Right atrium auricular region (tissue), 2 donors: ENCODE measurements at regions not wholly inside any gene's neighbourhood (a gene's known extent, or its start where the extent isn't known, plus 50 kb on each side); places are given as distances from the start of the nearest gene placed in this dataset.
"Not testable (repeated sequence)": the region's sequence is repeated elsewhere in the genome, so short reads cannot be mapped to it uniquely, and the experiment has no call there.

Source experiments
- DNase-seq: peaks from one replicate; pipeline ENCODE4 v3.0.0-alpha.2; 2019; ENCODE audit warnings: low spot score
- H3K27ac ChIP-seq, 2 donors: fragments of 200-600 bp; sonication (generic); 1 replicate in 1 of 2; 2 replicates in 1 of 2; pipeline ENCODE4 v1.5.1; 2016 to 2019
- H3K27me3 ChIP-seq, 2 donors: fragments of 200-600 bp; sonication (generic); one replicate each; pipeline versions ENCODE4 v1.5.1 to v1.6.0; 2017 to 2019
- H3K36me3 ChIP-seq: fragments of 200-600 bp; sonication (generic); one replicate; pipeline ENCODE4 v1.5.1; 2016
- H3K4me1 ChIP-seq, 2 donors: fragments of 200-600 bp; sonication (generic); one replicate each; pipeline versions ENCODE4 v1.5.1 to v1.6.0; 2017 to 2019
- H3K4me3 ChIP-seq, 2 donors: fragments of 200-600 bp; sonication (generic); 1 replicate in 1 of 2; 2 replicates in 1 of 2; pipeline ENCODE4 v1.5.1; 2017 to 2019; ENCODE audit warnings: mild to moderate bottlenecking in 1 of 2, moderate library complexity in 1 of 2
- H3K9me3 ChIP-seq, 2 donors: fragments of 200-600 bp; sonication (generic); one replicate each; pipeline ENCODE4 v1.5.1; 2019
- CTCF ChIP-seq, 2 donors: fragments of 200-600 bp; sonication (generic); IDR thresholded peaks; one replicate each; pipeline ENCODE4 v1.5.1; 2019; ENCODE audit warnings: antibody characterized with exemption in 2 of 2

- no peak overlapping the region for H3K27ac ChIP-seq
- no peaks in the 10 kb centered on the region for H3K4me1 ChIP-seq
- no peaks in the 10 kb centered on the region for H3K27me3 ChIP-seq
- no peak overlapping the region for H3K4me3 ChIP-seq
- DNase-seq = no peak
- H3K9me3 ChIP-seq = no peaks in the 10 kb centered on the region
- no peak for TF ChIP-seq CTCF (IDR thresholded peaks at IDR 0.05)
- H3K36me3 ChIP-seq = no peaks in the 10 kb centered on the region
These were observed 724.3 kb upstream of the SLITRK1 start for GRCh38 chr13:84606616-84607015.

- DNase-seq = no peak
- no peak for TF ChIP-seq CTCF (IDR thresholded peaks at IDR 0.05)
- Histone ChIP-seq H3K36me3 (no peaks in the 10 kb centered on the region), H3K27me3 (no peaks in the 10 kb centered on the region), H3K9me3 (no peaks in the 10 kb centered on the region), H3K4me1 (no peaks in the 10 kb centered on the region), H3K27ac (no peak overlapping the region), H3K4me3 (no peak overlapping the region)
These were observed 723.7 kb upstream of the SLITRK1 start for GRCh38 chr13:84605927-84606326.

DNA sequence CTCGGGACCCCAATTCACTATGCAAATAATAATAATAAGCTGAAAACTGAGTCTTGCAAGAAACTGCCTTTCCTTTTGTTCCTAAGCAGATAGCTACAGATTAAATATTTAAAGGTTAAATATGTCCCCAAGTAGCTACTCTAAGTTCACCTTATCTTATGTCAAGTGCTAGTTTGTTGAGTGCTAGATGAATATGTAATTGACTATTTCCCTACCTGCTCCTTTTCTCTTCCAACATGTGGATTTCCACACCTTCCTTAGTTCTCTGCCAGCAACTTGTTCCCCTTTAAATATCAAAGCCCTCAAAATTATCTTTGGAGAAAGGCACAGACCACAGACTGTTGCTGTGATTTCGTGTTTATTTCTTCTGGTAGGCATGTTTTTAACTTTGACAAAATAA, 709.2 kb upstream of the SLITRK1 start:
- DNase-seq = no peak
- TF ChIP-seq CTCF (IDR thresholded peaks at IDR 0.05) = no peak

DNA sequence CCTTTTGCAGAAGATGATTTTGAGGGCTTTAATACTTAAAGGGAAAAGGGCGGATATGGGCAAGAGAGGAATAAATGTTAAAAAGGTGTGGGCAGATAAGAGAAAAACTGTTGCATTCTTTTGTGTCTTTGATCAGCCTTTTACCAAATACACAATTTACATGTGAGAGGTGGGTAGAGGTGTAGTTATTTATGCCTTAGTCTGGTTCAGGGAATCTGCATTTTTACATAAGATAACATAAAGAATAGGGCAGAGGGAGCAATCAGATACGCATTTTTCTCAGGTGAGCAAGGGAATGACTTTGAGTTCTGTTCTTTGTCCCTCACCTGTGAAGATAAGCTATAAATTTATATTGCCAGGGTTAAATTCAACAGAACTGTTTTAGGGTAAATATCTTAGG, 708.4 kb upstream of the SLITRK1 start:
- no peaks in the 10 kb centered on the region for H3K9me3 ChIP-seq
- no peak overlapping the region for H3K4me3 ChIP-seq
- H3K36me3 ChIP-seq = no peaks in the 10 kb centered on the region
- no peak for DNase-seq
- H3K4me1 ChIP-seq = no peaks in the 10 kb centered on the region
- no peak overlapping the region for H3K27ac ChIP-seq
- no peak for TF ChIP-seq CTCF (IDR thresholded peaks at IDR 0.05)
- H3K27me3 ChIP-seq = no peaks in the 10 kb centered on the region

More for the DNA sequence above, 709.2 kb upstream of the SLITRK1 start:
- H3K4me3 ChIP-seq = no peak overlapping the region
- no peaks in the 10 kb centered on the region for H3K27me3 ChIP-seq
- H3K4me1 ChIP-seq = no peaks in the 10 kb centered on the region
- H3K27ac ChIP-seq = no peak overlapping the region
- no peaks in the 10 kb centered on the region for H3K36me3 ChIP-seq
- no peaks in the 10 kb centered on the region for H3K9me3 ChIP-seq

DNA sequence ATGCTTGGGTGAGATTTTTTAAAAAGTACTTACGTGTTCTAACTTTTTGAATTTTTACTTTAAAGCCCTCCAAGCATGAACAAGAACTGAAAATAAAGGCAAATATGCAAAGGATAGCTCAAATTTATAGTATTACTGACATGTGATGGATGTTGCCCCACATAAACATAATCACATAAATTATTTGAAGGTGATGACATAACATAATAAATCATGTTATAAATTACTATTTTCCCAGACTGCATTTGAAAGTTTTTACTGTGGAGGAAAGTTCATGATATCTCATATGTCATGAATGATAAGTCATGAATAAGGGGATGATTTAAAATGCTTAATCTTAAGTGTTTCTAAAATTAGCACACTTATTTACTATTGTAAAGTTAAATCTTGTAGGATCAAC, 705.7 kb upstream of the SLITRK1 start:
- H3K4me3 ChIP-seq = no peak overlapping the region
- no peaks in the 10 kb centered on the region for H3K27me3 ChIP-seq
- no peaks in the 10 kb centered on the region for H3K9me3 ChIP-seq
- no peak overlapping the region for H3K27ac ChIP-seq
- H3K4me1 ChIP-seq = no peaks in the 10 kb centered on the region
- no peaks in the 10 kb centered on the region for H3K36me3 ChIP-seq
- TF ChIP-seq CTCF (IDR thresholded peaks at IDR 0.05) = no peak
- no peak for DNase-seq

GRCh38 chr13:84579901-84580300, 697.6 kb upstream of the SLITRK1 start:
- H3K9me3 ChIP-seq, DNase-seq, H3K27ac ChIP-seq, H3K4me3 ChIP-seq, H3K4me1 ChIP-seq, H3K36me3 ChIP-seq, H3K27me3 ChIP-seq: not testable (repeated sequence)
